ENCODE measurements at regions not wholly inside any gene's neighbourhood (a gene's known extent, or its start where the extent isn't known, plus 50 kb on each side); places are given as distances from the start of the nearest gene placed in this dataset.
"Not testable (repeated sequence)": the region's sequence is repeated elsewhere in the genome, so short reads cannot be mapped to it uniquely, and the experiment has no call there.

GRCh38 chr1:176374967-176375569, 87.9 kb upstream of the PAPPA2 start:
- no peak overlapping the region for H2AFZ ChIP-seq (ENCODE audit: low read depth, low read length)

GRCh38 chr1:176364236-176364905, 98.6 kb upstream of the PAPPA2 start:
- no peaks in the 10 kb centered on the region for H4K20me1 ChIP-seq (ENCODE audit: insufficient read depth, low read length)
- H3K79me2 ChIP-seq (ENCODE audit: low read length) = no peaks in the 10 kb centered on the region
- no peak overlapping the region for H3K27ac ChIP-seq (ENCODE audit: low read length)
- peaks cover 10% of the 10 kb centered on the region; the same call in 1 of the 2 replicates for H3K27me3 ChIP-seq (ENCODE audit: low read depth, low read length)
- H2AFZ ChIP-seq (ENCODE audit: low read depth, low read length) = no peak overlapping the region
- H3K9ac ChIP-seq (ENCODE audit: low read length) = no peak overlapping the region
- no peaks in the 10 kb centered on the region for H3K9me3 ChIP-seq (ENCODE audit: insufficient read depth, low read length)
- no peaks in the 10 kb centered on the region for H3K4me1 ChIP-seq (ENCODE audit: low read length)
- H3K36me3 ChIP-seq (replicated peaks; ENCODE audit: low read depth, low read length) = no peaks in the 10 kb centered on the region
- no peak for TF ChIP-seq CTCF (IDR thresholded peaks at IDR 0.05; ENCODE audit: low read depth, low read length)
- no peak for TF ChIP-seq EZH2phosphoT487 (IDR thresholded peaks at IDR 0.05; ENCODE audit: low read depth)
- no peak overlapping the region for H3K4me3 ChIP-seq (ENCODE audit: low read length)
- no peak overlapping the region for H3K4me2 ChIP-seq (ENCODE audit: low read length)

More at GRCh38 chr1:176374967-176375569, 87.9 kb upstream of the PAPPA2 start:
- Histone ChIP-seq H3K9me3 (ENCODE audit: insufficient read depth, low read length) (no peaks in the 10 kb centered on the region), H3K79me2 (ENCODE audit: low read length) (no peaks in the 10 kb centered on the region), H3K4me3 (ENCODE audit: low read length) (no peak overlapping the region), H3K4me2 (ENCODE audit: low read length) (no peak overlapping the region), H3K36me3 (replicated peaks; ENCODE audit: low read depth, low read length) (no peaks in the 10 kb centered on the region), H3K4me1 (ENCODE audit: low read length) (no peaks in the 10 kb centered on the region), H3K9ac (ENCODE audit: low read length) (no peak overlapping the region), H3K27me3 (ENCODE audit: low read depth, low read length) (peaks cover 38% of the 10 kb centered on the region), H3K27ac (ENCODE audit: low read length) (no peak overlapping the region), H4K20me1 (ENCODE audit: insufficient read depth, low read length) (no peaks in the 10 kb centered on the region)
- TF ChIP-seq EZH2phosphoT487 (IDR thresholded peaks at IDR 0.05; ENCODE audit: low read depth) = no peak
- TF ChIP-seq CTCF (IDR thresholded peaks at IDR 0.05; ENCODE audit: low read depth, low read length) = peak; percentile 97

- not testable (repeated sequence) for H3K9me3 ChIP-seq (ENCODE audit: insufficient read depth, low read length)
Observed at GRCh38 chr1:176349135-176349715, 113.8 kb upstream of the PAPPA2 start.

GRCh38 chr1:176341656-176342055, 121.3 kb upstream of the PAPPA2 start:
- H2AFZ ChIP-seq (ENCODE audit: low read depth, low read length) = no peak overlapping the region
- no peak overlapping the region for H3K4me3 ChIP-seq (ENCODE audit: low read length)
- H3K36me3 ChIP-seq (replicated peaks; ENCODE audit: low read depth, low read length) = no peaks in the 10 kb centered on the region
- H3K9me3 ChIP-seq (ENCODE audit: insufficient read depth, low read length) = peaks cover 5% of the 10 kb centered on the region; the same call in 1 of the 2 replicates
- H3K27me3 ChIP-seq (ENCODE audit: low read depth, low read length) = peaks cover 3% of the 10 kb centered on the region; the same call in 1 of the 2 replicates
- no peaks in the 10 kb centered on the region for H3K79me2 ChIP-seq (ENCODE audit: low read length)
- H4K20me1 ChIP-seq (ENCODE audit: insufficient read depth, low read length) = no peaks in the 10 kb centered on the region
- no peaks in the 10 kb centered on the region for H3K4me1 ChIP-seq (ENCODE audit: low read length)
- H3K9ac ChIP-seq (ENCODE audit: low read length) = no peak overlapping the region
- TF ChIP-seq EZH2phosphoT487 (IDR thresholded peaks at IDR 0.05; ENCODE audit: low read depth) (no peak), CTCF (IDR thresholded peaks at IDR 0.05; ENCODE audit: low read depth, low read length) (no peak)
- H3K27ac ChIP-seq (ENCODE audit: low read length) = no peak overlapping the region
- H3K4me2 ChIP-seq (ENCODE audit: low read length) = no peak overlapping the region

More at GRCh38 chr1:176349135-176349715, 113.8 kb upstream of the PAPPA2 start:
- H2AFZ ChIP-seq (ENCODE audit: low read depth, low read length); H3K4me3 ChIP-seq (ENCODE audit: low read length); H4K20me1 ChIP-seq (ENCODE audit: insufficient read depth, low read length); H3K27me3 ChIP-seq (ENCODE audit: low read depth, low read length); H3K4me2 ChIP-seq (ENCODE audit: low read length); H3K36me3 ChIP-seq (replicated peaks; ENCODE audit: low read depth, low read length); H3K4me1 ChIP-seq (ENCODE audit: low read length); H3K79me2 ChIP-seq (ENCODE audit: low read length); H3K27ac ChIP-seq (ENCODE audit: low read length); H3K9ac ChIP-seq (ENCODE audit: low read length): not testable (repeated sequence)

Measured in OCI-LY3 (cell line).